Cardiac fibroblast (primary cell): ENCODE measurements at regions not wholly inside any gene's neighbourhood (a gene's known extent, or its start where the extent isn't known, plus 50 kb on each side); places are given as distances from the start of the nearest gene placed in this dataset.

Experiments used
- DNase-seq, 2 donors: peaks; one replicate each; pipeline versions ENCODE4 v3.0.0 to v3.0.0-alpha.2; 2010; ENCODE audit warnings: low read depth in 2 of 2
- H3K4me3 ChIP-seq, 2 donors: replicated peaks in 1 of 2; 1 replicate in 1 of 2; 2 replicates in 1 of 2; pipeline ENCODE4 v1.5.1; 2011; ENCODE audit warnings: low read depth in 2 of 2, low read length in 2 of 2, mild to moderate bottlenecking in 2 of 2, moderate library complexity in 1 of 2
- TF ChIP-seq, protein P1 (sequence below): IDR thresholded peaks from one replicate; pipeline ENCODE4 v1.5.1; 2011; ENCODE audit warnings: low read depth, mild to moderate bottlenecking, low read length, inconsistent platforms

DNA sequence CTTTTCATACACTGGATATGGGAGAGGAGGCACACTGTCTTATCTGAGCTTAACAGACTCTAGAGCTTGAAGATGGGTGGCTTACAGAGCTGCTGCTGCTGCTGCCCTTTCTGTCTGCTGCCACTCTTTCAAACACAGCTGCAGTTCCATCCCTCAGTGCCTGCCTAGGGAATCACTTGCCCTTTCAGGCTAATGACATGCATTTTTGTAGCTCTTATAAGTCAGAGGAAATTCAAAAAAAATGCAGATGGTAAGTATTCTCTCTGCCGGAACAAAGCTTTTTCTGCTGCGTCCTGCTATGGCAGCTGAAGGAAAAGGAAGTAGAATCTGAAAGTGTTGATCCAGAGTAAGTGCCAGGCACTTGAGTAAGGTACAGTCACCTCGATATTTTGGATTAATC, 460.4 kb upstream of the DIAPH2 start:
- no peak for DNase-seq
- TF ChIP-seq, protein P1, sequence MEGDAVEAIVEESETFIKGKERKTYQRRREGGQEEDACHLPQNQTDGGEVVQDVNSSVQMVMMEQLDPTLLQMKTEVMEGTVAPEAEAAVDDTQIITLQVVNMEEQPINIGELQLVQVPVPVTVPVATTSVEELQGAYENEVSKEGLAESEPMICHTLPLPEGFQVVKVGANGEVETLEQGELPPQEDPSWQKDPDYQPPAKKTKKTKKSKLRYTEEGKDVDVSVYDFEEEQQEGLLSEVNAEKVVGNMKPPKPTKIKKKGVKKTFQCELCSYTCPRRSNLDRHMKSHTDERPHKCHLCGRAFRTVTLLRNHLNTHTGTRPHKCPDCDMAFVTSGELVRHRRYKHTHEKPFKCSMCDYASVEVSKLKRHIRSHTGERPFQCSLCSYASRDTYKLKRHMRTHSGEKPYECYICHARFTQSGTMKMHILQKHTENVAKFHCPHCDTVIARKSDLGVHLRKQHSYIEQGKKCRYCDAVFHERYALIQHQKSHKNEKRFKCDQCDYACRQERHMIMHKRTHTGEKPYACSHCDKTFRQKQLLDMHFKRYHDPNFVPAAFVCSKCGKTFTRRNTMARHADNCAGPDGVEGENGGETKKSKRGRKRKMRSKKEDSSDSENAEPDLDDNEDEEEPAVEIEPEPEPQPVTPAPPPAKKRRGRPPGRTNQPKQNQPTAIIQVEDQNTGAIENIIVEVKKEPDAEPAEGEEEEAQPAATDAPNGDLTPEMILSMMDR, result no peak
- H3K4me3 ChIP-seq, result no peak overlapping the region

DNA sequence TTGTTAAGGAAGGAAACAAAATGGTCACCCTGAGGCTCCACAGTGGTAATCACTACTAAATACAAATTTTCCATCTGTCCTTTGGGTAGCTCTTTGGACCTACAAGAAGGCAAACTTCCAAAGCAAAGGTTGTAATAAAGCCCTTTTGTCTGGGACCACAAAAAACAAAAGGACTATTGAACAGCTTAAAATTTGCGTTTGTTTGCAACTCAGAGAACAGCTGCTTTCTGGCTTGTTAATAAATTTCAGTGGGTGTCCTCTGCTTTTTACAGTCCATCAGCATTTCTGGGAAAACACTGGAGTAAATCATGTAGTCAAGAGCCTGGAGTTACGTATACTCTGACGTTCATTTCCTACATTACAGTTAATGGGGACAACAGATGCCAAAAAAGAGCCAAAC, 439.7 kb upstream of the DIAPH2 start:
- DNase-seq, result no peak
- no peak overlapping the region for H3K4me3 ChIP-seq
- TF ChIP-seq, protein P1, result no peak

DNA sequence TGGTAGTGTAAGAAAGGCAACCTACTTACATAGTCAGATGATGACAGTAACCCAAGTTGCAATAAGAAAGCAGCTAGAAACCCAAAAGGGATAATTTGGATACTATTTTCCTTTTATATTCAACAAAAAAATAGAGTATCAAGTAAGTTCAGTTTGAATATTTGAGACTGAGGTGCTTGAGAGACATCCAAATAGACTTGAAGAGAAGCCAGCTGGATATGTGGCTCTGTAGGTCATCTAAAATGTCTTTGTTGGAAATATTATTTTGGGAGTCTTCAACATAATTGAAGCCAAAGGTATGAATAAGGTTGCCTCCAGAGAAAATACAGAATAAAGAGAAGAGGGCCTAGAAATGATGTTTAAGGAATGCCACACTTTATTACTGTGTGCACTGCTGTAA, 438.2 kb upstream of the DIAPH2 start:
- no peak overlapping the region for H3K4me3 ChIP-seq
- DNase-seq, result no peak
- TF ChIP-seq, protein P1, result no peak
